Endothelial cell of umbilical vein (primary cell): ENCODE measurements at regions not wholly inside any gene's neighbourhood (a gene's known extent, or its start where the extent isn't known, plus 50 kb on each side); places are given as distances from the start of the nearest gene placed in this dataset.

Source experiments
- EZH2 ChIP-seq: IDR thresholded peaks from 2 replicates; pipeline ENCODE4 v1.6.1; 2012; ENCODE audit warnings: borderline replicate concordance, low read depth, mild to moderate bottlenecking, moderate library complexity, low read length, inconsistent platforms; ENCODE audit not compliant: severe bottlenecking
- POLR2A ChIP-seq: IDR thresholded peaks from 2 replicates; pipeline ENCODE4 v1.6.1; 2012; ENCODE audit warnings: low read depth, mild to moderate bottlenecking, control low read depth, low read length
- POLR2AphosphoS5 ChIP-seq: IDR thresholded peaks from 2 replicates; pipeline ENCODE4 v1.6.1; 2012; ENCODE audit warnings: low read depth, mild to moderate bottlenecking, control low read depth, low read length, moderate library complexity; ENCODE audit not compliant: insufficient read depth
- TF ChIP-seq, protein P1 (sequence below), 2 donors: IDR thresholded peaks; 1 replicate in 1 of 2; 2 replicates in 1 of 2; pipeline ENCODE4 v1.5.1; 2011; ENCODE audit warnings: low read length in 2 of 2, mild to moderate bottlenecking in 2 of 2, moderate library complexity in 2 of 2, control low read depth in 1 of 2, inconsistent platforms in 1 of 2, low read depth in 1 of 2; ENCODE audit not compliant: insufficient read depth in 1 of 2; ENCODE audit errors: extremely low read depth in 1 of 2
- TF ChIP-seq, protein P2 (sequence below): IDR thresholded peaks from 2 replicates; pipeline ENCODE4 v1.6.1; 2011; ENCODE audit not compliant: insufficient read depth, insufficient read length

DNA sequence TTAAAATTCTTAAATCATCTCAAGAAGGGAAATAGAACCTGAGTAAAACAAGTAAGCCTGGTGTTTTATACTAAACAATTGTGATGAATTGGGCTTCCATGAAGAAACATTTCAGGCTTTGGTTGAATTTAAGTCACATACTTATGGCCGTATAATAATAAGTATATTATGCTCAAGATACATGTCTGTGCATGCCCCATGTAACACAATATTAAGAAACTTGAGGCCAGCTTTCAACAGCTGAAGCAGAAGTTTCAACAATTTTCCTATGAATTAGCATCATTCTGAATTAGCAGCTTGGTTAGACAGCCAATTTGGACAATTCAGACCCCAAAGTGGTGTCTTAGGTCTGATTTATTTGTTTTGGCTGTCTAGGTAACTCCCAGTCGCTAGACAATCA lies 243.7 kb downstream of the MYLK4 start:
- no peak for TF ChIP-seq EZH2
- TF ChIP-seq, protein P1, sequence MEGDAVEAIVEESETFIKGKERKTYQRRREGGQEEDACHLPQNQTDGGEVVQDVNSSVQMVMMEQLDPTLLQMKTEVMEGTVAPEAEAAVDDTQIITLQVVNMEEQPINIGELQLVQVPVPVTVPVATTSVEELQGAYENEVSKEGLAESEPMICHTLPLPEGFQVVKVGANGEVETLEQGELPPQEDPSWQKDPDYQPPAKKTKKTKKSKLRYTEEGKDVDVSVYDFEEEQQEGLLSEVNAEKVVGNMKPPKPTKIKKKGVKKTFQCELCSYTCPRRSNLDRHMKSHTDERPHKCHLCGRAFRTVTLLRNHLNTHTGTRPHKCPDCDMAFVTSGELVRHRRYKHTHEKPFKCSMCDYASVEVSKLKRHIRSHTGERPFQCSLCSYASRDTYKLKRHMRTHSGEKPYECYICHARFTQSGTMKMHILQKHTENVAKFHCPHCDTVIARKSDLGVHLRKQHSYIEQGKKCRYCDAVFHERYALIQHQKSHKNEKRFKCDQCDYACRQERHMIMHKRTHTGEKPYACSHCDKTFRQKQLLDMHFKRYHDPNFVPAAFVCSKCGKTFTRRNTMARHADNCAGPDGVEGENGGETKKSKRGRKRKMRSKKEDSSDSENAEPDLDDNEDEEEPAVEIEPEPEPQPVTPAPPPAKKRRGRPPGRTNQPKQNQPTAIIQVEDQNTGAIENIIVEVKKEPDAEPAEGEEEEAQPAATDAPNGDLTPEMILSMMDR (IDR thresholded peaks at IDR 0.05; ENCODE audit: extremely low read depth in 1 of 2, insufficient read depth in 1 of 2, low read depth in 1 of 2, low read length in 2 of 2), result no peak
- TF ChIP-seq, protein P2, sequence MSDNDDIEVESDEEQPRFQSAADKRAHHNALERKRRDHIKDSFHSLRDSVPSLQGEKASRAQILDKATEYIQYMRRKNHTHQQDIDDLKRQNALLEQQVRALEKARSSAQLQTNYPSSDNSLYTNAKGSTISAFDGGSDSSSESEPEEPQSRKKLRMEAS, result no peak
- no peak for TF ChIP-seq POLR2A
- TF ChIP-seq POLR2AphosphoS5, result no peak
